Umbilical cord (tissue), 1 donor: ENCODE measurements at regions not wholly inside any gene's neighbourhood (a gene's known extent, or its start where the extent isn't known, plus 50 kb on each side); places are given as distances from the start of the nearest gene placed in this dataset.
"Not testable (repeated sequence)": the region's sequence is repeated elsewhere in the genome, so short reads cannot be mapped to it uniquely, and the experiment has no call there.

Experiments
- DNase-seq: peaks from one replicate; pipeline ENCODE4 v3.0.0-alpha.2; 2015; ENCODE audit warnings: low spot score

- not testable (repeated sequence) for DNase-seq
Observed at GRCh38 chr7:37617406-37617805, 66.2 kb upstream of the GPR141 start.

- DNase-seq = no peak
Observed at GRCh38 chr7:37633048-37633447, 50.5 kb upstream of the GPR141 start.
